GM18502 (cell line): ENCODE measurements at regions not wholly inside any gene's neighbourhood (a gene's known extent, or its start where the extent isn't known, plus 50 kb on each side); places are given as distances from the start of the nearest gene placed in this dataset.

Source experiments
- ATAC-seq: cut with Tn5 transposase; IDR thresholded peaks from one replicate; pipeline ENCODE4 v1.9.1; 2021; ENCODE audit warnings: mild to moderate bottlenecking; ENCODE audit not compliant: unreplicated experiment, poor library complexity

DNA sequence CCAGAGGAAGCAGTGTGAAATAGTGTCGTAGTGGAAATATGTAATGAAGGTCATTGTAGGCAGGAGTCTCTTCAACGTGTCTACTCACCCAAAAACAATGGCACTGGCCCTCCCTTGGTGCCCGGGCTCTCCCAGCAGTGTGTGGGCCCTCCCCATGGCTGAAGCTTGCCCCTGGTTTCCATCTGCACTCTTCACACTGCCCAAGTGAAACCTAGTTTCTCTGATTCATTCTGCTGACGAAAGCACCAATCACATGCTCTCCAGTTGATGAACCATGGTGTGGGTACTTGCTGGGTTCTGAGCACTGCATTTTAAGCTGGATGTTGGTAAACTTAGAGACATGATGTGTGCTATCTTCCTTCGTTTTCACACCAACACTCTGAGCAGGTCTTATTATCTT, 61.0 kb upstream of the AGBL1 start:
- ATAC-seq, result no peak

DNA sequence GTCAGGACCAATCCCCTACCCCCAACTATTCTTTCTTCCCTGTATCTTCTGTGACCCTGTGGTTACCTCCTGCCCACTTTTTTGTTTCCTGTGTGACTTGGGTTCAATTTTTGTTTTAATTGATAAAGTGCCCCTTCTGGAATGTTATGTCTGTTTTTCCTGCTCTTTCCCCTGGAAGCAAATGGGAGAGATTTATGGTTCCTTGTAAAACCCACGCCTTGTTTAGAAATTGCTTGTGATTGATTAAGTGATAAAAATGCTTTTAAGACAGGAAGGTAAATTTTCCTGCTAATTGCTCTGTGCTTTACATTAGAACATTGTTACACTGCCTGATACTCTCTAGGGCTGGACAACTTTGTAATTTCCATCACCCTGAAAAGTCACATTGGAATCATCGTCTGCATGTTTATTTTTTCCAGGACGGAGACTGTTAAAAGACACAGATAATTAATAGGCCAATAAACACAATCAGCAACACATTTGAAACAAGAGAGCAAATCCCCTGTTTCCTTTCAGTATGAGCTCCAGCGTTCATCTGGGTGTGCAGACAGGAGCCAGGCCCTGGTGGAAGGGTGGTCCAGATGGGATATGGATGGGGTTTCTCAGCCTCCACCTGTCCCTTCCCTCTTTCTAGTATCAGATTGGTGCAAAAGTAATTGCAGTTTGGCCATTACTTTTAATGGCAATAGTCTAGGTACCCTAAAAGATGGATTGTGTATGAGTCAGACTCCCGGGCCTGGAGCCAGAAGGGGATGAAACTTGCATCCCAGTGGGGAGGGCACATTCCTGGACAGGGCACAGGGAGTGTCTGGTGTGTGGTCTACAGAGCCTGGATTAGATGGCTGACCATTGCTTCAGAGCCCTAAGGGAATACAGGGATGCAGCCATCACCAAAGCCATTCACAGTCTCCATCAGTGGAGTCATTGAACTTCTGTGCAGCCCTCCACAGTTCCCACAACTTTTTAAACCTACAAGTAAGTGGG, 58.1 kb upstream of the AGBL1 start:
- ATAC-seq, result no peak

DNA sequence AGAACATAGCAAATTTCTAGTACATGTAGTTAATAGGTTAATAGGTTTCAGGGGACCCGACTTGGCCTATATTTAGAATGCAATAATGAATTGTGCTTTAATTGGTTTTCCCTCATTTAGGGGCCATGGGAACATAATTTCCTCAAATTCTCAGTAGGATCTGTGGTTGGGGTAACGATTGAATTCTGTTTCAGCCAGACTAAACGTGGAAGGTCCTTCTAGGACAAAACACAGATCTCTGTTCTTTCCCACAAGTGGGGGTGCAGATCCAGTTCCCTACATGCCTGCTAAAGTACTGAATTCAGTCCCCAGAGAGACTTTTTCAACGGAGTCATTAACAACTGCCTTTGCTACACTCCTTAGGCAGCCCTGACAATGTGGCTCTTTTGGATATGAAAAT, 50.7 kb upstream of the AGBL1 start:
- ATAC-seq, result no peak
